GM12892 (cell line): ENCODE measurements at regions not wholly inside any gene's neighbourhood (a gene's known extent, or its start where the extent isn't known, plus 50 kb on each side); places are given as distances from the start of the nearest gene placed in this dataset.
"Not testable (repeated sequence)": the region's sequence is repeated elsewhere in the genome, so short reads cannot be mapped to it uniquely, and the experiment has no call there.

Experiments used
- POLR2AphosphoS5 ChIP-seq: IDR thresholded peaks from 2 replicates; pipeline ENCODE4 v1.6.1; 2011; ENCODE audit warnings: low read depth, low read length, control low read depth
- TAF1 ChIP-seq: IDR thresholded peaks from 2 replicates; pipeline ENCODE4 v1.6.1; 2011; ENCODE audit warnings: low read depth, mild to moderate bottlenecking, control low read depth, low read length, borderline replicate concordance

GRCh38 chr9:41778535-41779071 is 350.6 kb downstream of the CNTNAP3B start:
- not testable (repeated sequence) for TF ChIP-seq POLR2AphosphoS5, TAF1
